ENCODE measurements at regions not wholly inside any gene's neighbourhood (a gene's known extent, or its start where the extent isn't known, plus 50 kb on each side); places are given as distances from the start of the nearest gene placed in this dataset.

DNA sequence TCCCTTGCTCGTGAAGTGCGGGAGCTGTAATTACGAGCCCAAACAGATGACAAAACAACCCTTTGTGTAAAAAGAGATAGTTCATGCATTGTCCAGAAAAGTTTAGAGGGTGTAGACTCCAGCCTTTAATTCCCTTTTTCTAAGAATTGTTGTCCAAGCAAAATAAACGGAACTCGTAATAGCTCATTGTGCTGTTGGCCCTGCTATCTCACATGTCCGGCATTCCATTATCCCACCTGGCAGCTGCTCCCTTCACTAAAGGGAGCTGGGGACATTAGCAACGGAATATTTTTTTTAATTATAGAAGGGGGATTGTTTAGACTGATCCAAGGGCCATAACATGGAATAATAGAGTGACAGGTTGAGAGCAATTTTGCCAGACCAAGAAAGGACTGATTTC, 277.5 kb upstream of the TBX3 start:
- TF ChIP-seq, protein P1, sequence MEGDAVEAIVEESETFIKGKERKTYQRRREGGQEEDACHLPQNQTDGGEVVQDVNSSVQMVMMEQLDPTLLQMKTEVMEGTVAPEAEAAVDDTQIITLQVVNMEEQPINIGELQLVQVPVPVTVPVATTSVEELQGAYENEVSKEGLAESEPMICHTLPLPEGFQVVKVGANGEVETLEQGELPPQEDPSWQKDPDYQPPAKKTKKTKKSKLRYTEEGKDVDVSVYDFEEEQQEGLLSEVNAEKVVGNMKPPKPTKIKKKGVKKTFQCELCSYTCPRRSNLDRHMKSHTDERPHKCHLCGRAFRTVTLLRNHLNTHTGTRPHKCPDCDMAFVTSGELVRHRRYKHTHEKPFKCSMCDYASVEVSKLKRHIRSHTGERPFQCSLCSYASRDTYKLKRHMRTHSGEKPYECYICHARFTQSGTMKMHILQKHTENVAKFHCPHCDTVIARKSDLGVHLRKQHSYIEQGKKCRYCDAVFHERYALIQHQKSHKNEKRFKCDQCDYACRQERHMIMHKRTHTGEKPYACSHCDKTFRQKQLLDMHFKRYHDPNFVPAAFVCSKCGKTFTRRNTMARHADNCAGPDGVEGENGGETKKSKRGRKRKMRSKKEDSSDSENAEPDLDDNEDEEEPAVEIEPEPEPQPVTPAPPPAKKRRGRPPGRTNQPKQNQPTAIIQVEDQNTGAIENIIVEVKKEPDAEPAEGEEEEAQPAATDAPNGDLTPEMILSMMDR (IDR thresholded peaks at IDR 0.05; ENCODE audit: control insufficient read depth, insufficient read depth, low read depth, low read length, missing control alignments): no peak
- no peak overlapping the region for H3K4me3 ChIP-seq (ENCODE audit: control insufficient read depth, low read depth, low read length)
- no peak for DNase-seq (ENCODE audit: low read depth)

DNA sequence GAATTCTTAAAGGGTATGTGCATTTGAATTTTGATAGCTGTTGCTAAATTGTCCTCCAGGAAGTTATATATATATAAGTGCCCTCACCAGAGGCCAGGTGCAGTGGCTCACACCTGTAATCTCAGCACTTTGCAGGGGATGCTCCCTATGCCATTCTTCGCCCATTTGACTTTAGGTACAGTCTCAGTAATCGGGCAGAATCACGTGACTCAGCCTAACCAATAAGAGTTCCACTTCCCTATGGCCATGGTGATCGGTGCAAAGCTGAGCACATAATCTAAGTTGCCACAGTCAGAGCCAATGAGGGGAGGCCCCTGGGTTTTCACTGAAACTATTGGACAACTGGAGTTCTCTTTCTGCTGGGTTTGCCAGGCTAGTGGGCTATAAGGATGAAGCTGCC, 274.6 kb upstream of the TBX3 start:
- no peak for DNase-seq (ENCODE audit: low read depth)
- TF ChIP-seq, protein P1 (IDR thresholded peaks at IDR 0.05; ENCODE audit: control insufficient read depth, insufficient read depth, low read depth, low read length, missing control alignments): no peak
- H3K4me3 ChIP-seq (ENCODE audit: control insufficient read depth, low read depth, low read length): no peak overlapping the region

DNA sequence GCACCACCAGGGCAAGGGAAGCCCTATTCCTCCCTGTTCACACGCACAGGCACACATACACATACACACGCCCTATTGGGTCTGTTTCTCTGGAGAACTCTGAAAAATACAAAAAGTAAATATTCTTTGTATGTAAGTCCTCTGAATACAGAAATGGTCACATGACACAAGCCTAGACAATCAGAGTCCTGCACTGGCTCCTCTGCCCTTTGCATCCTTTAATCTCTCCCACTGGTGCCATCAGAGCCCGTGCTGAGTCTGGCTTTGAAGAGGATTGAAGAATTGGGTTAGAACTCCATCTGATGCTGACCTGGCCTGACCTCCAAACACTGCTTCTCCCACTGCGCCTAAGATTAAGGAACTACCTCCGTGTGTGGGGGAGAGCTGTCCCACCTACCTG, 273.2 kb upstream of the TBX3 start:
- no peak overlapping the region for H3K4me3 ChIP-seq (ENCODE audit: control insufficient read depth, low read depth, low read length)
- no peak for DNase-seq (ENCODE audit: low read depth)
- TF ChIP-seq, protein P1 (IDR thresholded peaks at IDR 0.05; ENCODE audit: control insufficient read depth, insufficient read depth, low read depth, low read length, missing control alignments): no peak

DNA sequence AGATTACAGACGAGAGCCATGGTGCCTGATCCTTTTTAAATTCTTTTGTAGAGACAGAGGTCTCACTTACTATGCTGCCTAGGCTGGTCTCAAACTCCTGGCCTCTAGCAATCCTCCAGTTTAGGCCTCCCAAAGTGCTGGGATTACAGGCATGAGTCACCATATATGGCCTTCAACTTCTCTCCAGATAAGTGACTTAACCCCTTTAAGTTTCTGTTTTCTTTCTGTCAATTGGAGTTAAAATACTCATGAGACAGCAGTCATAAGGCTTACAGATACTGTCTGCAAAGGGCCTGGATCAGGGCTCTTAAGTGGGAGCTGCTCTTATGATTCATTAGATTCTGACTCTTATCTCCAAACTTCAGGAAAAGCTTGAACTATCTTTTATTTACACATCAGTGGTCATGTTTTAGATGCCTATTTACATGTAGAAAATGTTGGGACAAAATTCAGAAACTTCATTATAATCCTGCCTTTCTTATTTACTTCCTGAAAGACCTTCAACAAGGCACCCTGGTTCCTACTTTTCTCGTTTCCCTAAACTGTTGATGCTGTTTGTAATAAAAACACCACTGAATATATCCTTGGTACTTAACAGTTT, 271.5 kb upstream of the TBX3 start:
- no peak for DNase-seq (ENCODE audit: low read depth)
- no peak overlapping the region for H3K4me3 ChIP-seq (ENCODE audit: control insufficient read depth, low read depth, low read length)
- TF ChIP-seq, protein P1 (IDR thresholded peaks at IDR 0.05; ENCODE audit: control insufficient read depth, insufficient read depth, low read depth, low read length, missing control alignments): no peak

DNA sequence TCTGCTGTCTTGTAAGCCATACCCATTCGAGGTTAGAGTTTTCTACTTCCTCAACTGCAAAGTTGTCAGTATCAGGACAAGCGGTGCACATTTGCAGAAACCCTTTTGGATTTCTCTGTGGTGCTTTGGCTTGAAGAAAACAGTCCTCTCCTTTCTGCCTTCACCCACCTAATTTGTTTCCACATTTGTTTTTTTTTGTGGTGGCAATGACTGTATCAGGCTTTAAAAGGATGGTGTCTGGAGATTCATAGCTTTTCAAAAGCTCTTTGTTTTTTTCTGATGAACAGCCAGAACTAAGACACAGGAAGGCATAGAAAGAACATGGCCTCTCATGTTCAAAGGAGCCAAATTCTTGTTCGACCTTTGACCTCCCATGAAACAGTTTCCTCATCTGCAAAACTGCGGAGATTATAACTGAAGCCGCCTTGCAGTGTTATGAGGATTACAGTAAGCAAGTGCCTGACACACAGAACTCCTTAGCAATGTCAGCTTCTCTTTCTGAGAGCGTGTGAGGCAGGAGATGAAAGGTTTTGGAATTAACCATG, 270.6 kb upstream of the TBX3 start:
- H3K4me3 ChIP-seq (ENCODE audit: control insufficient read depth, low read depth, low read length): no peak overlapping the region
- DNase-seq (ENCODE audit: low read depth): no peak
- TF ChIP-seq, protein P1 (IDR thresholded peaks at IDR 0.05; ENCODE audit: control insufficient read depth, insufficient read depth, low read depth, low read length, missing control alignments): no peak

DNA sequence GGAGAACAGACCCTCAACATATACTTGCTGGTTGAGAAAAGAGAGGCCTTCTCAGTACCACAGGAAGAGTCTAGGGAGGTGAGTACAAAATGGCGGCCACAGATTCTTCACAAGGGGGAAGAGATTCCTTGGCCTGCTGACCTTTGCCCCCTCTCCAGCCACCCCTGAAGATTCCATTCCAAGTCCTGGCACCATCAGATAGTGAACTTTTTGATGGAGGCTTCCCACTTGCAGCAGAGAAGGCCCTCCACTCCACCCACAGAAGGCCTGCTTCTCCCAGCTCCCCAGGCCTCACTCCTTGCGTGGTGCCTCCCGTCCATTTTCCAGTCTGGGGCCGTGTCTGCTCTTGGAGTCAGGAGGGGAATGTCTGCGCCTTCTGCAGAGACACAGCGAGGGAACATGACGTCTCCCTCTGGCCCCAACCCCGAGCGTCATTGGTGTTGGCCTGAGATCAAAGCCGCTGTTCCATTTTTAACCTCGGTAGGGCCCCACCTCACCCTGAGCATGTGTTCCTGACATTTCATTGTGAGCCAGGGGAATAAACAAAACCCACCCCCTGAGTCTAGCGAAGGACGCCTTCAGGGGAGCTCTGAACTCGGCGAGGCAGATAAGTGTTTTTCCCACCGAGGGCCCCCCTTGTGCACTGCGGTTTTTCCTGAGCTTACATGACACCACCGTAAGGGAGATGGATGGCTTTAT, 268.7 kb upstream of the TBX3 start:
- no peak overlapping the region for H3K4me3 ChIP-seq (ENCODE audit: control insufficient read depth, low read depth, low read length)
- TF ChIP-seq, protein P1 (IDR thresholded peaks at IDR 0.05; ENCODE audit: control insufficient read depth, insufficient read depth, low read depth, low read length, missing control alignments): no peak
- no peak for DNase-seq (ENCODE audit: low read depth)
